ENCODE measurements at regions not wholly inside any gene's neighbourhood (a gene's known extent, or its start where the extent isn't known, plus 50 kb on each side); places are given as distances from the start of the nearest gene placed in this dataset.

GRCh38 chr16:86683441-86684194 is 105.3 kb downstream of the FOXL1 start:
- intact Hi-C loops (cut with DNase I, micrococcal nuclease): no loop called here
- DNase-seq: no peak
- TF ChIP-seq CTCF (IDR thresholded peaks at IDR 0.05): no peak
- H3K9me3 ChIP-seq: no peaks in the 10 kb centered on the region
- no peak overlapping the region for H3K4me3 ChIP-seq
- no peaks in the 10 kb centered on the region for H3K4me1 ChIP-seq (ENCODE audit: low read depth)
- no peak for ATAC-seq
- H3K36me3 ChIP-seq (ENCODE audit: low read depth): no peaks in the 10 kb centered on the region

- ATAC-seq: no peak
- intact Hi-C loops (cut with DNase I, micrococcal nuclease): no loop called here
These were observed 106.7 kb downstream of the FOXL1 start for GRCh38 chr16:86685076-86685475.

GRCh38 chr16:86690970-86691369 is 112.6 kb downstream of the FOXL1 start:
- intact Hi-C loops (cut with DNase I, micrococcal nuclease): no loop called here
- Histone ChIP-seq H3K9me3 (no peaks in the 10 kb centered on the region), H3K4me3 (no peak overlapping the region), H3K4me1 (ENCODE audit: low read depth) (no peaks in the 10 kb centered on the region), H3K36me3 (ENCODE audit: low read depth) (no peaks in the 10 kb centered on the region)
- DNase-seq: no peak
- ATAC-seq: no peak
- no peak for TF ChIP-seq CTCF (IDR thresholded peaks at IDR 0.05)

More at GRCh38 chr16:86685076-86685475, 106.7 kb downstream of the FOXL1 start:
- no peaks in the 10 kb centered on the region for H3K9me3 ChIP-seq
- no peaks in the 10 kb centered on the region for H3K4me1 ChIP-seq (ENCODE audit: low read depth)
- H3K4me3 ChIP-seq: no peak overlapping the region
- no peak for DNase-seq
- TF ChIP-seq CTCF (IDR thresholded peaks at IDR 0.05): no peak
- no peaks in the 10 kb centered on the region for H3K36me3 ChIP-seq (ENCODE audit: low read depth)

- DNase-seq (no peak), ATAC-seq (no peak)
- Histone ChIP-seq H3K4me3 (no peak overlapping the region), H3K36me3 (ENCODE audit: low read depth) (no peaks in the 10 kb centered on the region), H3K4me1 (ENCODE audit: low read depth) (no peaks in the 10 kb centered on the region), H3K9me3 (no peaks in the 10 kb centered on the region)
- intact Hi-C loops (cut with DNase I, micrococcal nuclease): no loop called here
- TF ChIP-seq CTCF (IDR thresholded peaks at IDR 0.05): no peak
These were observed 114.1 kb downstream of the FOXL1 start for GRCh38 chr16:86692426-86692825.

- Histone ChIP-seq H3K9me3 (no peaks in the 10 kb centered on the region), H3K4me3 (no peak overlapping the region), H3K36me3 (ENCODE audit: low read depth) (no peaks in the 10 kb centered on the region), H3K4me1 (ENCODE audit: low read depth) (no peaks in the 10 kb centered on the region)
- intact Hi-C loops (cut with DNase I, micrococcal nuclease): no loop called here
- DNase-seq (no peak), ATAC-seq (no peak)
- no peak for TF ChIP-seq CTCF (IDR thresholded peaks at IDR 0.05)
These were observed 114.7 kb downstream of the FOXL1 start for GRCh38 chr16:86693033-86693432.

All from mucosa of descending colon (tissue), 3 donors.